ENCODE measurements at regions not wholly inside any gene's neighbourhood (a gene's known extent, or its start where the extent isn't known, plus 50 kb on each side); places are given as distances from the start of the nearest gene placed in this dataset.

- no peak overlapping the region for H3K4me3 ChIP-seq
- no peaks in the 10 kb centered on the region for H3K9me3 ChIP-seq
- H3K36me3 ChIP-seq, result no peaks in the 10 kb centered on the region
- H3K27ac ChIP-seq, result no peak overlapping the region
- intact Hi-C loops (cut with DNase I; ENCODE audit: low total_unique reads), result no loop called here
- no peaks in the 10 kb centered on the region for H3K27me3 ChIP-seq
- TF ChIP-seq POLR2A (IDR thresholded peaks at IDR 0.05), result no peak
- no peak for TF ChIP-seq CTCF (IDR thresholded peaks at IDR 0.05)
- DNase-seq, result no peak
- H3K4me1 ChIP-seq, result no peaks in the 10 kb centered on the region
Observed at GRCh38 chr4:135267148-135267865, 1065.7 kb upstream of the PABPC4L start.

GRCh38 chr4:135256111-135256510 is 1054.5 kb upstream of the PABPC4L start:
- no peak overlapping the region for H3K27ac ChIP-seq
- TF ChIP-seq CTCF (IDR thresholded peaks at IDR 0.05) (no peak), POLR2A (IDR thresholded peaks at IDR 0.05) (no peak)
- intact Hi-C loops (cut with DNase I; ENCODE audit: low total_unique reads), result no loop called here
- H3K4me1 ChIP-seq, result no peaks in the 10 kb centered on the region
- H3K27me3 ChIP-seq, result no peaks in the 10 kb centered on the region
- no peaks in the 10 kb centered on the region for H3K36me3 ChIP-seq
- H3K9me3 ChIP-seq, result no peaks in the 10 kb centered on the region
- no peak for DNase-seq
- no peak overlapping the region for H3K4me3 ChIP-seq

- Histone ChIP-seq H3K27me3 (no peaks in the 10 kb centered on the region), H3K27ac (no peak overlapping the region), H3K4me3 (no peak overlapping the region), H3K36me3 (no peaks in the 10 kb centered on the region), H3K4me1 (no peaks in the 10 kb centered on the region), H3K9me3 (no peaks in the 10 kb centered on the region)
- TF ChIP-seq POLR2A (IDR thresholded peaks at IDR 0.05) (no peak), CTCF (IDR thresholded peaks at IDR 0.05) (no peak)
- no peak for DNase-seq
- intact Hi-C loops (cut with DNase I; ENCODE audit: low total_unique reads), result no loop called here
Observed at GRCh38 chr4:135250040-135250439, 1048.5 kb upstream of the PABPC4L start.

GRCh38 chr4:135249024-135249423 is 1047.4 kb upstream of the PABPC4L start:
- Histone ChIP-seq H3K36me3 (no peaks in the 10 kb centered on the region), H3K27me3 (no peaks in the 10 kb centered on the region), H3K27ac (no peak overlapping the region), H3K9me3 (no peaks in the 10 kb centered on the region), H3K4me1 (no peaks in the 10 kb centered on the region), H3K4me3 (no peak overlapping the region)
- TF ChIP-seq POLR2A (IDR thresholded peaks at IDR 0.05), result no peak
- TF ChIP-seq CTCF (IDR thresholded peaks at IDR 0.05), result no peak
- DNase-seq, result no peak
- intact Hi-C loops (cut with DNase I; ENCODE audit: low total_unique reads), result no loop called here

GRCh38 chr4:135244696-135245095 is 1043.1 kb upstream of the PABPC4L start:
- Histone ChIP-seq H3K4me3 (no peak overlapping the region), H3K4me1 (no peaks in the 10 kb centered on the region), H3K9me3 (no peaks in the 10 kb centered on the region), H3K27ac (no peak overlapping the region), H3K27me3 (no peaks in the 10 kb centered on the region), H3K36me3 (no peaks in the 10 kb centered on the region)
- no peak for DNase-seq
- intact Hi-C loops (cut with DNase I; ENCODE audit: low total_unique reads), result no loop called here
- TF ChIP-seq CTCF (IDR thresholded peaks at IDR 0.05), result no peak
- TF ChIP-seq POLR2A (IDR thresholded peaks at IDR 0.05), result no peak
